Ascending aorta (tissue), 2 donors: ENCODE measurements at regions not wholly inside any gene's neighbourhood (a gene's known extent, or its start where the extent isn't known, plus 50 kb on each side); places are given as distances from the start of the nearest gene placed in this dataset.

Experiments used
- DNase-seq, 2 donors: peaks; one replicate each; pipeline ENCODE4 v3.0.0-alpha.2; 2019; ENCODE audit warnings: low spot score in 2 of 2
- H3K27ac ChIP-seq, 2 donors: fragments of 200-600 bp; sonication (generic); one replicate each; pipeline ENCODE4 v1.5.1; 2016 to 2017; ENCODE audit warnings: mild to moderate bottlenecking in 1 of 2
- H3K27me3 ChIP-seq: fragments of 200-600 bp; sonication (generic); one replicate; pipeline ENCODE4 v1.5.1; 2017
- H3K36me3 ChIP-seq, 2 donors: fragments of 200-600 bp; sonication (generic); one replicate each; pipeline ENCODE4 v1.5.1; 2016
- H3K4me1 ChIP-seq, 2 donors: fragments of 200-600 bp; sonication (generic); one replicate each; pipeline ENCODE4 v1.5.1; 2016 to 2017; ENCODE audit warnings: mild to moderate bottlenecking in 1 of 2
- H3K4me3 ChIP-seq, 2 donors: fragments of 200-600 bp; sonication (generic); one replicate each; pipeline ENCODE4 v1.5.1; 2016 to 2017; ENCODE audit warnings: mild to moderate bottlenecking in 1 of 2
- H3K9me3 ChIP-seq, 2 donors: fragments of 200-600 bp; sonication (generic); one replicate each; pipeline ENCODE4 v1.5.1; 2016
- CTCF ChIP-seq, 3 experiments: fragments of 200-600 bp in 2 of 3; fragments of 450-650 bp in 1 of 3; sonication (generic) in 2 of 3; IDR thresholded peaks; one replicate each; pipeline ENCODE4 v1.5.1; 2016 to 2019; ENCODE audit warnings: antibody characterized with exemption in 3 of 3, mild to moderate bottlenecking in 1 of 3, moderate library complexity in 1 of 3
- intact Hi-C: fragments of 100-400 bp; cut with DNase I; formaldehyde crosslinking; loops from one replicate; pipeline ENCODE4 v1.15.1; 2023

DNA sequence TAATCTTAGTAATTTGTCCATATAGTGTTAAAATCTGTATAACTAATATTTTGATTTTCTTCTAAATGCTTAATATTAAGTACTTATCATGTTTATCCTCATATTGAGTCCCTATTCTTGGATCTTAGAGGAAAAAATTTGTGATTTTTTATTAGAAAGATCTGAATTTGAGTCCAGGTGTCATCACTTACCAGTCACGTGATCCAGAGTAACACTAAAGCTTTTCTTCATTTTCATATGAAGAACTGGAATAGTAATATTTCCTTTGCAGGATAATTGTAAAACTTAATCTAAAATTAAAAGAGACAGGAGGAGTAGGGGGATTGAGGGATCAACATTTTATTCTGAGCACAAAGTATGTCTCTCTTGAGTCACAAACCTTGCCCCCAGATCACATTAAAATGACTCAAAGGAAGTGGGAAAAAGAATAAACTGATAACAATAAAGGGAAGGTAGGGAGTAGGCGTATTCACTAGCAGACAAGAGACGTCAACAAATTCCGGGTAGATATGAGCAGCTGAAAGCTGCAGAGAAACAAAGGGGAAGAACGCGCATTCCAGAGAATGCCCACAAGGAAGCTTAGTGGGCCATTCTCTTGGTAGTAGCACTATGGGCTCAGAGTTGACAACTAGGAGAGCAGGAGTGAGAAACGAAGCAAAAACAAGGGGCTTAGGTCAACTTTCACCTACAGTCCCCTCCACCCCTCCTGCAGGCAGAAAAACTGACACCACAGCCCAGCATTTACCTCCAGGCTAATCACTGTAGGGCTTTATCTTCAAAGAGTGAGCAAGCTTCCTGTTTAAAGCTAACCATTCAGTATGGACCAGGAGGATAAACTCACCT lies 123.1 kb downstream of the SPRY2 start:
- DNase-seq, result no peak
- intact Hi-C loops, result no loop called here
- TF ChIP-seq CTCF (IDR thresholded peaks at IDR 0.05), result no peak
- H3K9me3 ChIP-seq, result no peaks in the 10 kb centered on the region
- no peak overlapping the region for H3K27ac ChIP-seq
- no peaks in the 10 kb centered on the region for H3K27me3 ChIP-seq
- no peak overlapping the region for H3K4me3 ChIP-seq
- no peaks in the 10 kb centered on the region for H3K4me1 ChIP-seq
- H3K36me3 ChIP-seq, result no peaks in the 10 kb centered on the region

- DNase-seq, result no peak
- intact Hi-C loops, result no loop called here
- H3K4me1 ChIP-seq, result no peaks in the 10 kb centered on the region
- no peak overlapping the region for H3K4me3 ChIP-seq
- H3K27ac ChIP-seq, result no peak overlapping the region
- TF ChIP-seq CTCF (IDR thresholded peaks at IDR 0.05), result no peak
- H3K27me3 ChIP-seq, result no peaks in the 10 kb centered on the region
- H3K36me3 ChIP-seq, result no peaks in the 10 kb centered on the region
- H3K9me3 ChIP-seq, result no peaks in the 10 kb centered on the region
Observed at GRCh38 chr13:80215368-80215767, 125.6 kb downstream of the SPRY2 start.

DNA sequence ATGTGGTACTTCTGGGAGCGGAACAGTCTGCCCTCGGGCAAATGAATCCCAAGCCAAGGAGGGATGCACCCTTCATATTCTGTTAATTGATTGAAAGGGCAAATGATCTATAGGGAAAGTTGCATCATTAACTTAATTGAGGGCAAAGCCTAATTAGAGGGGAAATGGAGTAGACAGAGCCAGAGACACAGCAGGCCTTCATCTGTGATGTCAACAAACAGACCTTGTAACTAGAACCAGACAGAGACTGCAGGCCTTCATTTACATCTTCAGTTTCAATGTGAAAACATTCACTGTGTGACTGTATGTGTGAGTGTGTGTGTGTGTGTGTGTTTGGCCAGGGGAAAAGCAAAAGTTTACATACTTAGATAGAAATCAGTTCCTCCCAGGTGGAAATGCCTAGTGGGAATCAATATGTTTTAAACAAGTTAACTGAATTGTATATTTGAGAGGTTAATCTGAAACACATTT lies 126.4 kb downstream of the SPRY2 start:
- H3K36me3 ChIP-seq, result no peaks in the 10 kb centered on the region
- TF ChIP-seq CTCF (IDR thresholded peaks at IDR 0.05), result no peak
- H3K9me3 ChIP-seq, result no peaks in the 10 kb centered on the region
- DNase-seq, result no peak
- intact Hi-C loops, result no loop called here
- H3K27me3 ChIP-seq, result no peaks in the 10 kb centered on the region
- no peak overlapping the region for H3K27ac ChIP-seq
- H3K4me3 ChIP-seq, result no peak overlapping the region
- no peaks in the 10 kb centered on the region for H3K4me1 ChIP-seq

- H3K36me3 ChIP-seq, result no peaks in the 10 kb centered on the region
- DNase-seq, result no peak
- no peak for TF ChIP-seq CTCF (IDR thresholded peaks at IDR 0.05)
- no peaks in the 10 kb centered on the region for H3K4me1 ChIP-seq
- H3K27me3 ChIP-seq, result no peaks in the 10 kb centered on the region
- H3K4me3 ChIP-seq, result no peak overlapping the region
- no peak overlapping the region for H3K27ac ChIP-seq
- H3K9me3 ChIP-seq, result no peaks in the 10 kb centered on the region
- intact Hi-C loops, result no loop called here
Observed at GRCh38 chr13:80214050-80214449, 126.9 kb downstream of the SPRY2 start.

DNA sequence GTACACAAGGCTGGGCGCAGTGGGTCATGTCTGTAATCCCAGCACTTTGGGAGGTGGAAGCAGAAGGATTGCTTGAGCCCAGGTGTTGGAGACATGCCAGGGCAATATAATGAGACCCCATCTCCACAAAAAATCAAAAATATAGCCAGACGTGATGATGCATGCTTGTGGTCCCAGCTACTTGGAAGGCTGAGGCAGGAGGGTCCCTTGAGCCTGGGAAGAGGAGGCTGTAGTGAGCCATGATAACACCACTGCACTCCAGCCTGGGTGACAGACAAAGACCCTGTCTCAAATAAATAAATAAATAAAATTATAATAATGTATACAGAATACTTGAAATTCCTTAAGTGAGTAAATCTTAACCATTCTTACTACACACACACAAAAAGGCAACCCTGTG lies 127.7 kb downstream of the SPRY2 start:
- Histone ChIP-seq H3K27ac (no peak overlapping the region), H3K4me1 (no peaks in the 10 kb centered on the region), H3K9me3 (no peaks in the 10 kb centered on the region), H3K36me3 (no peaks in the 10 kb centered on the region), H3K27me3 (no peaks in the 10 kb centered on the region), H3K4me3 (no peak overlapping the region)
- TF ChIP-seq CTCF (IDR thresholded peaks at IDR 0.05), result no peak
- DNase-seq, result no peak
- intact Hi-C loops, result no loop called here
